ENCODE measurements at regions not wholly inside any gene's neighbourhood (a gene's known extent, or its start where the extent isn't known, plus 50 kb on each side); places are given as distances from the start of the nearest gene placed in this dataset.

DNA sequence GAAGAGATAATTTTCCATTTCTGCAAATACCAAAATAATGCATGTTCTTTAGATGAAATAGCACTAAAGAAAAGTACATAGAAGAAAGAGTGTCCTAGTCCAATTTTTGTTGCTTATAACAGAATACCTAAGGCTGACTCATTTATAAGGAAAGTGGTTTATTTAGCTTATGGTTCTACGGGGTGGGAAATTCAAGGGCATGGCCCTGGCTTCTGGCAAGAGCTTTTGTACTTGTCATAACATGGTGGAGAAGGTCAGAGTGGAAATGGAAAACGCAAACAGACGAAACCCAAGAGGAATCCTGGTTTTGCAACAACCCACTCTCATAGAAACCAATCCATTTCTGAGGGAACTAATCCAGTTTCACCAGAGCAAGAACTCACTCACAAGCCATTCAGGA is 283.7 kb downstream of the CSNK1G3 start (continued):
- TF ChIP-seq, protein P1, sequence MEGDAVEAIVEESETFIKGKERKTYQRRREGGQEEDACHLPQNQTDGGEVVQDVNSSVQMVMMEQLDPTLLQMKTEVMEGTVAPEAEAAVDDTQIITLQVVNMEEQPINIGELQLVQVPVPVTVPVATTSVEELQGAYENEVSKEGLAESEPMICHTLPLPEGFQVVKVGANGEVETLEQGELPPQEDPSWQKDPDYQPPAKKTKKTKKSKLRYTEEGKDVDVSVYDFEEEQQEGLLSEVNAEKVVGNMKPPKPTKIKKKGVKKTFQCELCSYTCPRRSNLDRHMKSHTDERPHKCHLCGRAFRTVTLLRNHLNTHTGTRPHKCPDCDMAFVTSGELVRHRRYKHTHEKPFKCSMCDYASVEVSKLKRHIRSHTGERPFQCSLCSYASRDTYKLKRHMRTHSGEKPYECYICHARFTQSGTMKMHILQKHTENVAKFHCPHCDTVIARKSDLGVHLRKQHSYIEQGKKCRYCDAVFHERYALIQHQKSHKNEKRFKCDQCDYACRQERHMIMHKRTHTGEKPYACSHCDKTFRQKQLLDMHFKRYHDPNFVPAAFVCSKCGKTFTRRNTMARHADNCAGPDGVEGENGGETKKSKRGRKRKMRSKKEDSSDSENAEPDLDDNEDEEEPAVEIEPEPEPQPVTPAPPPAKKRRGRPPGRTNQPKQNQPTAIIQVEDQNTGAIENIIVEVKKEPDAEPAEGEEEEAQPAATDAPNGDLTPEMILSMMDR (IDR thresholded peaks at IDR 0.05 in 2 of 3, conservative IDR thresholded peaks at IDR 0.05 in 1 of 3; ENCODE audit: borderline replicate concordance in 1 of 3, insufficient read depth in 1 of 3, low read depth in 2 of 3, low read length in 2 of 3): no peak

DNA sequence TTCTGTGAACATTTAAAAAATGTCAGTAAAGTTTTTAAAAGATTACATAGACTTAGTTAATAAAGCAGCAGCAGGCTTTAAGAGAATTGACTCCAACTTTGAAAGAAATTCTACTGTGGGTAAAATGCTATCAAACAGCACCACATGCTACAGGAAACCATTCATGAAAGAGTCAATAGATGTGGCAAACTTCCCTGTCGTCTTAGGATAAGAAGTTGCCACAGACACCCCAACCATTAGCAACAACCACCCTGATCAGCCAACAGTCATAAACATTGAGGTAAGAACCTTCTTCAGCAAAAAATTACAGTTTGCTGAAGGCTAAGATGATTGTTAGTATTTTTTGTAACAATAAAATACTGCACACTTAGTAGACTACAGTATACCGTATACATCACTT is 278.2 kb downstream of the CSNK1G3 start:
- H3K36me3 ChIP-seq (ENCODE audit: control insufficient read depth in 1 of 2, insufficient read depth in 2 of 2, low read length in 2 of 2): no peaks in the 10 kb centered on the region
- H3K9me2 ChIP-seq (ENCODE audit: insufficient read depth): no peaks in the 10 kb centered on the region
- H3K9me3 ChIP-seq (ENCODE audit: control insufficient read depth in 1 of 2, insufficient read depth in 1 of 2, low read depth in 1 of 2, low read length in 2 of 2): peaks cover 0 to 5% of the 10 kb centered on the region in 2 experiments; a peak in 2 of 4 replicates
- no peak overlapping the region for H3K4me3 ChIP-seq (replicated peaks in 1 of 2; ENCODE audit: low read depth in 1 of 2, low read length in 2 of 2)
- TF ChIP-seq CEBPB (IDR thresholded peaks at IDR 0.05; ENCODE audit: low read depth) (no peak), EZH2 (IDR thresholded peaks at IDR 0.05) (no peak), FOSL1 (IDR thresholded peaks at IDR 0.05; ENCODE audit: low read depth) (no peak), EZH2phosphoT487 (IDR thresholded peaks at IDR 0.05; ENCODE audit: borderline replicate concordance) (no peak), EGR1 (IDR thresholded peaks at IDR 0.05; ENCODE audit: low read depth) (no peak), JUND (IDR thresholded peaks at IDR 0.05) (no peak), SP1 (IDR thresholded peaks at IDR 0.05; ENCODE audit: low read depth) (no peak), SRF (IDR thresholded peaks at IDR 0.05; ENCODE audit: low read depth) (no peak)
- TF ChIP-seq, protein P2, sequence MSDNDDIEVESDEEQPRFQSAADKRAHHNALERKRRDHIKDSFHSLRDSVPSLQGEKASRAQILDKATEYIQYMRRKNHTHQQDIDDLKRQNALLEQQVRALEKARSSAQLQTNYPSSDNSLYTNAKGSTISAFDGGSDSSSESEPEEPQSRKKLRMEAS (IDR thresholded peaks at IDR 0.05): no peak
- TF ChIP-seq, protein P1 (IDR thresholded peaks at IDR 0.05 in 2 of 3, conservative IDR thresholded peaks at IDR 0.05 in 1 of 3; ENCODE audit: borderline replicate concordance in 1 of 3, insufficient read depth in 1 of 3, low read depth in 2 of 3, low read length in 2 of 3): no peak
- TF ChIP-seq, protein P3, sequence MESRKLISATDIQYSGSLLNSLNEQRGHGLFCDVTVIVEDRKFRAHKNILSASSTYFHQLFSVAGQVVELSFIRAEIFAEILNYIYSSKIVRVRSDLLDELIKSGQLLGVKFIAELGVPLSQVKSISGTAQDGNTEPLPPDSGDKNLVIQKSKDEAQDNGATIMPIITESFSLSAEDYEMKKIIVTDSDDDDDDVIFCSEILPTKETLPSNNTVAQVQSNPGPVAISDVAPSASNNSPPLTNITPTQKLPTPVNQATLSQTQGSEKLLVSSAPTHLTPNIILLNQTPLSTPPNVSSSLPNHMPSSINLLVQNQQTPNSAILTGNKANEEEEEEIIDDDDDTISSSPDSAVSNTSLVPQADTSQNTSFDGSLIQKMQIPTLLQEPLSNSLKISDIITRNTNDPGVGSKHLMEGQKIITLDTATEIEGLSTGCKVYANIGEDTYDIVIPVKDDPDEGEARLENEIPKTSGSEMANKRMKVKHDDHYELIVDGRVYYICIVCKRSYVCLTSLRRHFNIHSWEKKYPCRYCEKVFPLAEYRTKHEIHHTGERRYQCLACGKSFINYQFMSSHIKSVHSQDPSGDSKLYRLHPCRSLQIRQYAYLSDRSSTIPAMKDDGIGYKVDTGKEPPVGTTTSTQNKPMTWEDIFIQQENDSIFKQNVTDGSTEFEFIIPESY (IDR thresholded peaks at IDR 0.05; ENCODE audit: extremely low read depth, insufficient replicate concordance, low read length): no peak
- no peak overlapping the region for H3K4me2 ChIP-seq (ENCODE audit: low read length)
- DNase-seq (ENCODE audit: low read depth, low spot score) (no peak), ATAC-seq (no peak)
- no peaks in the 10 kb centered on the region for H3K79me2 ChIP-seq (ENCODE audit: insufficient read depth, low read length)
- no peaks in the 10 kb centered on the region for H3K27me3 ChIP-seq (ENCODE audit: insufficient read depth, low read length)
- H3K4me1 ChIP-seq (ENCODE audit: control insufficient read depth in 1 of 2, insufficient read depth in 2 of 2, low read length in 2 of 2): no peaks in the 10 kb centered on the region
- no peak overlapping the region for H3K27ac ChIP-seq (ENCODE audit: low read depth, low read length)
- ChIA-PET RAD21 (ENCODE audit: low non-redundant PET in 1 of 2, low total read pairs in 2 of 2, uncharacterized antibody in 2 of 2, unreplicated experiment in 2 of 2) (no interaction called here), POLR2A (no interaction called here), CTCF (no interaction called here)
- no peaks in the 10 kb centered on the region for H4K20me1 ChIP-seq (ENCODE audit: insufficient read depth)
- intact Hi-C loops (cut with micrococcal nuclease): no loop called here
- no peak overlapping the region for H3K9ac ChIP-seq (ENCODE audit: low read length)
- BruUV-seq (replicated peaks): no TSS peak
- H2AFZ ChIP-seq (ENCODE audit: low read depth, low read length, poor library complexity, severe bottlenecking): no peak overlapping the region

Data from HCT116 (cell line).